ENCODE measurements at regions not wholly inside any gene's neighbourhood (a gene's known extent, or its start where the extent isn't known, plus 50 kb on each side); places are given as distances from the start of the nearest gene placed in this dataset.

DNA sequence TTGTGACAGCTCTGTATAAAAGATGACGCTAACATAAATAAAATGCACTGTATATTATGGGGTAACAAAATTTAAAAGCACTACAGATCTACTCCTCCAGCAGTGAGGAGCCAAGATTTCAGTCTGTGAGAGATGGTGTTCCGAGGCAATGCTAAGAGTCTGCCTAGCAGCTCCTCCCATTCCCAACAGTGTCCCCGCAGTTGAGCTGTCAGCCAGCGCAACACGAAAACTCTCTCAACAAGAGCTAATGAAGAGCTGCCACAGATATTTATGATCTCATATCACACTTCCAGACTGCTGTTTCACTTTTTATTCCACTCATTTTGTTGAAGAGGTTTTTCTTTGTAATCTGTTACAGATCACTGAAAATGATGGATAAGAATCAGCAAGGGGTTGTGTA is 53.9 kb upstream of the ESRRG start:
- TF ChIP-seq, protein P1, sequence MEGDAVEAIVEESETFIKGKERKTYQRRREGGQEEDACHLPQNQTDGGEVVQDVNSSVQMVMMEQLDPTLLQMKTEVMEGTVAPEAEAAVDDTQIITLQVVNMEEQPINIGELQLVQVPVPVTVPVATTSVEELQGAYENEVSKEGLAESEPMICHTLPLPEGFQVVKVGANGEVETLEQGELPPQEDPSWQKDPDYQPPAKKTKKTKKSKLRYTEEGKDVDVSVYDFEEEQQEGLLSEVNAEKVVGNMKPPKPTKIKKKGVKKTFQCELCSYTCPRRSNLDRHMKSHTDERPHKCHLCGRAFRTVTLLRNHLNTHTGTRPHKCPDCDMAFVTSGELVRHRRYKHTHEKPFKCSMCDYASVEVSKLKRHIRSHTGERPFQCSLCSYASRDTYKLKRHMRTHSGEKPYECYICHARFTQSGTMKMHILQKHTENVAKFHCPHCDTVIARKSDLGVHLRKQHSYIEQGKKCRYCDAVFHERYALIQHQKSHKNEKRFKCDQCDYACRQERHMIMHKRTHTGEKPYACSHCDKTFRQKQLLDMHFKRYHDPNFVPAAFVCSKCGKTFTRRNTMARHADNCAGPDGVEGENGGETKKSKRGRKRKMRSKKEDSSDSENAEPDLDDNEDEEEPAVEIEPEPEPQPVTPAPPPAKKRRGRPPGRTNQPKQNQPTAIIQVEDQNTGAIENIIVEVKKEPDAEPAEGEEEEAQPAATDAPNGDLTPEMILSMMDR (IDR thresholded peaks at IDR 0.05; ENCODE audit: unreplicated experiment in 3 of 3) = no peak
- H3K9me3 Mint-ChIP-seq = no peaks in the 10 kb centered on the region
- H3K4me3 Mint-ChIP-seq = no peak overlapping the region
- H3K36me3 Mint-ChIP-seq (ENCODE audit: low read depth) = no peaks in the 10 kb centered on the region
- H3K27me3 Mint-ChIP-seq (ENCODE audit: low read depth) = no peaks in the 10 kb centered on the region
- no peaks in the 10 kb centered on the region for H3K4me1 Mint-ChIP-seq
- H3K27ac Mint-ChIP-seq = no peak overlapping the region
